Common myeloid progenitor, CD34-positive (primary cell): ENCODE measurements at regions not wholly inside any gene's neighbourhood (a gene's known extent, or its start where the extent isn't known, plus 50 kb on each side); places are given as distances from the start of the nearest gene placed in this dataset.
"Not testable (repeated sequence)": the region's sequence is repeated elsewhere in the genome, so short reads cannot be mapped to it uniquely, and the experiment has no call there.

Experiments
- CTCF ChIA-PET: fragments of 350-600 bp; sonication (Branson Sonifier 250); formaldehyde crosslinking; loops from one replicate; lab custom pipeline; 2021; ENCODE audit warnings: antibody characterized with exemption; lab: Charles Lee
- POLR2A ChIA-PET: fragments of 350-600 bp; sonication (Branson Sonifier 250); formaldehyde crosslinking; loops from one replicate; lab custom pipeline; 2021; ENCODE audit warnings: antibody characterized with exemption; lab: Charles Lee
- DNase-seq, 3 donors: peaks; one replicate each; pipeline versions ENCODE4 v3.0.0 to v3.0.0-alpha.2; 2013
- H3K27ac ChIP-seq, 2 experiments: 1 replicate in 1 of 2; 2 replicates in 1 of 2; pipeline ENCODE4 v1.7.0; 2013; ENCODE audit warnings: inconsistent platforms in 2 of 2, low read length in 2 of 2, mild to moderate bottlenecking in 2 of 2, low read depth in 1 of 2, moderate library complexity in 1 of 2; ENCODE audit not compliant: severe bottlenecking in 2 of 2, insufficient read depth in 1 of 2, poor library complexity in 1 of 2
- H3K27me3 ChIP-seq, 5 experiments: replicated peaks in 2 of 5; 1 replicate in 3 of 5; 2 replicates in 2 of 5; pipeline versions ENCODE4 v1.6.1 to v1.7.0; 2013; ENCODE audit warnings: low read length in 4 of 5, mild to moderate bottlenecking in 2 of 5, moderate library complexity in 2 of 5, inconsistent platforms in 1 of 5; ENCODE audit not compliant: insufficient read depth in 5 of 5, control insufficient read depth in 4 of 5
- H3K36me3 ChIP-seq, 4 experiments: 1 replicate in 2 of 4; 2 replicates in 2 of 4; pipeline versions ENCODE4 v1.6.1 to v1.7.0; 2013; ENCODE audit warnings: low read length in 3 of 4, control low read depth in 1 of 4, mild to moderate bottlenecking in 1 of 4; ENCODE audit not compliant: control insufficient read depth in 4 of 4, insufficient read depth in 4 of 4
- H3K4me1 ChIP-seq, 4 experiments: 1 replicate in 3 of 4; 2 replicates in 1 of 4; pipeline versions ENCODE4 v1.6.1 to v1.7.1; 2013; ENCODE audit warnings: low read length in 3 of 4, mild to moderate bottlenecking in 3 of 4, control low read depth in 1 of 4, inconsistent platforms in 1 of 4, moderate library complexity in 1 of 4; ENCODE audit not compliant: control insufficient read depth in 4 of 4, insufficient read depth in 4 of 4; ENCODE audit errors: control extremely low read depth in 1 of 4
- H3K4me3 ChIP-seq, 7 experiments: 1 replicate in 4 of 7; 2 replicates in 3 of 7; pipeline versions ENCODE4 v1.5.1 to v1.7.0; 2013; ENCODE audit warnings: mild to moderate bottlenecking in 7 of 7, low read length in 6 of 7, moderate library complexity in 6 of 7, inconsistent platforms in 2 of 7, low read depth in 2 of 7, control low read depth in 1 of 7; ENCODE audit not compliant: insufficient read depth in 4 of 7, control insufficient read depth in 1 of 7; ENCODE audit errors: extremely low read depth in 1 of 7
- H3K9me3 ChIP-seq, 5 experiments: 1 replicate in 4 of 5; 2 replicates in 1 of 5; pipeline versions ENCODE4 v1.6.1 to v1.7.1; 2013; ENCODE audit warnings: low read length in 4 of 5, mild to moderate bottlenecking in 2 of 5, inconsistent platforms in 1 of 5, low read depth in 1 of 5, moderate library complexity in 1 of 5; ENCODE audit not compliant: control insufficient read depth in 4 of 5, insufficient read depth in 2 of 5; ENCODE audit errors: control extremely low read depth in 1 of 5
- WGBS: methylation state at CpG from one replicate; pipeline ENCODE4 v1.1.5; 2013; ENCODE audit not compliant: insufficient coverage; 5-methylcytosine and 5-hydroxymethylcytosine counted together

DNA sequence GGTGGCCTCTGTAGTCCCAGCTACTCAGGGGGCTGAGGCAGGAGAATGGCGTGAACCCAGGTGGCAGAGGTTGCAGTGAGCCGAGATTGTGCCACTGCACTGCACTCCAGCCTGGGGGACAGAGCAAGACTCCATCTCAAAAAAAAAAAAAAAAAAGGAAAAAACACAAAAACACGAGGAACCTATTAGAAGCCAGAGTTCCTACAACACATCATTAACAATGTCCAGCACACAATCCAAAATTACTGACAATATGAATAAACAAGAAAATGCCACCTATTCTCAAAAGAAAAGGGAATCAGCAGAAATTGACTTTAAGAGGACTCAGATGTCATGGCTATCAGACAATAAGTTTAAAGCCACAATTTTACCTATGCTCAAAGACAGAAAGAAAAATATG is 57.3 kb upstream of the HS3ST3A1 start:
- H3K9me3 ChIP-seq, H3K4me1 ChIP-seq, H3K27ac ChIP-seq, H3K36me3 ChIP-seq, DNase-seq, CTCF ChIA-PET, POLR2A ChIA-PET, H3K27me3 ChIP-seq, H3K4me3 ChIP-seq: not testable (repeated sequence)
- 78% methylated on average over 1 of the region's 3 CpGs for WGBS

DNA sequence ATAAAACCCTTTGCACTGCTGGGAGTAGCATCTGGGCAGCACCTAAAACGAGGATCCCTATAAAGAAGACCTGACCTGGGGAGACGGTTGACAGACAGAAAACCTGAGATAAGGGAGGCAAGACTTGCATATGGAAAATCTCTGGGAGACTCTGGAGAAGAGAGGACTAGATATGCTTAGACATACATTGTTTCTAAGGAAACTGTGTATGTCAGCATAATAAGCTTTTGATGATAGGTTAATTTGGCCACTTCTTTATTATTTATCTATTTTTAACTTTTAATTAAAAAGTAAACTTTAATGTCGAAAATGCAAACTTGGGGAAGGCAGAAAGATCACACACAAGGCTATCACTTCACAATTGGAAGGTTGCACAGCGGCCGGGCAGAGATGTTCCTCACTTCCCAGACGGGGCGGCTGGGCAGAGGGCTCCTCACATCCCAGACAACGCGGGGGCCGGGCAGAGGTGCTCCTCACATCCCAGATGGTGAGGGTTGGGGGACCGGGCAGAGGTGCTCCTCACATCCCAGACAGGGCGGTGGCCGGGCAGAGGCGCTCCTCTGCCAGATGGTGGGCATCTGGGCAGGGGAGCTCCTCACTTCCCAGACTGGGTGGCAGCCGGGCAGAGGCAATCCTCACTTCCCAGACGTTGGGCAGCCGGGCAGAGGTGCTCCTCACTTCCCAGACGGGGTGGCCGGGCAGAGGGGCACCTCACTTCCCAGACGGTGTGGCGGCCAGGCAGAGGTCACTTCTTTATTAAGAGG is 64.3 kb upstream of the HS3ST3A1 start:
- DNase-seq = no peak
- H3K27me3 ChIP-seq = no peaks in the 10 kb centered on the region
- no peak overlapping the region for H3K4me3 ChIP-seq
- WGBS = 94% methylated on average over 16 of the region's 21 CpGs
- ChIA-PET POLR2A (no interaction called here), CTCF (no interaction called here)
- no peaks in the 10 kb centered on the region for H3K4me1 ChIP-seq
- H3K27ac ChIP-seq = no peak overlapping the region
- peaks cover 0 to 15% (median 4%) of the 10 kb centered on the region in 5 experiments for H3K9me3 ChIP-seq
- H3K36me3 ChIP-seq = no peaks in the 10 kb centered on the region

DNA sequence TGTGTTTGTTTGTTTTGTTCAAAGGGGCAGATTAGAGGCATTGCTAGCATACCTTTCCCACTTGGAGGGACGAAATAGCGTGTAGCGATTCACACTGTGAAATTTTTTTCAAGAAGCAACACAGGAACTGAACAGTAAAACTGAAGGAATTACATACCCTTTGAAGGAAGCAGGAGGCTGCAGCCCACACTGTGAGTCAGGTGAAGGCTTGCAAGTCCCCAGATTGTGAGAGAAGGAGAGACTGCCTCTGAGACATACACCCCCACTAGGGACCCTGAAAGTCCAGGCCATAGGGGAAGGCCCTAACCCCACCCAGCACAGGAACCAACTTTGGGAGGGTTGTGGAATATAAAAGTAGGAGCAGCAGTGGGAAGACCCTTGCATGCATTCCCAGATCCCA is 69.6 kb upstream of the HS3ST3A1 start:
- Histone ChIP-seq H3K27ac (no peak overlapping the region), H3K4me1 (no peaks in the 10 kb centered on the region), H3K9me3 (peaks cover 0 to 17% (median 4%) of the 10 kb centered on the region in 5 experiments), H3K27me3 (no peaks in the 10 kb centered on the region), H3K36me3 (no peaks in the 10 kb centered on the region), H3K4me3 (no peak overlapping the region)
- ChIA-PET CTCF (no interaction called here), POLR2A (no interaction called here)
- DNase-seq = no peak
- 89% methylated on average over 3 of the region's 3 CpGs for WGBS

DNA sequence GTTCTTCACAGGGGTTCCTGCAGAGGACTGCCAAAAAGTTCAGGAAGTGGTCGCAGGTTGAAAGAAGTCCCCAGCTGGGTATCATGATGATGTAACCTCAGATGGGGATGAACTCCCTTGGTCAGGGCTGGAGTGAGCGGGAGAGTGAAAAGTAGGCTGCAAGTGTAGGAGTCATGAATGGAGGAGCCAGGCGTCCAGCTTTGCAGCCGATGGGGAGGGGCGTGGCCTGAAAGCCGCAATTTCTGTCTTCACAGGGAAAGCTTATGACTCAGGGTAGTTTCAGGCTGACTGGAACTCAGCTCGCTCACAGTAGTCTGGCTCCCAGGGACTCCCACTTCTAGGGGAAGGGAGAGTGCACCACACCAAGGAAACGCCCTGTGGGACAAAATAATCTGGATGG is 70.0 kb upstream of the HS3ST3A1 start:
- H3K9me3 ChIP-seq = peaks cover 0 to 17% (median 4%) of the 10 kb centered on the region in 5 experiments
- ChIA-PET POLR2A (no interaction called here), CTCF (no interaction called here)
- H3K4me1 ChIP-seq = no peaks in the 10 kb centered on the region
- no peak overlapping the region for H3K27ac ChIP-seq
- no peaks in the 10 kb centered on the region for H3K27me3 ChIP-seq
- 90% methylated on average over 8 of the region's 8 CpGs for WGBS
- H3K4me3 ChIP-seq = no peak overlapping the region
- no peaks in the 10 kb centered on the region for H3K36me3 ChIP-seq
- no peak for DNase-seq

DNA sequence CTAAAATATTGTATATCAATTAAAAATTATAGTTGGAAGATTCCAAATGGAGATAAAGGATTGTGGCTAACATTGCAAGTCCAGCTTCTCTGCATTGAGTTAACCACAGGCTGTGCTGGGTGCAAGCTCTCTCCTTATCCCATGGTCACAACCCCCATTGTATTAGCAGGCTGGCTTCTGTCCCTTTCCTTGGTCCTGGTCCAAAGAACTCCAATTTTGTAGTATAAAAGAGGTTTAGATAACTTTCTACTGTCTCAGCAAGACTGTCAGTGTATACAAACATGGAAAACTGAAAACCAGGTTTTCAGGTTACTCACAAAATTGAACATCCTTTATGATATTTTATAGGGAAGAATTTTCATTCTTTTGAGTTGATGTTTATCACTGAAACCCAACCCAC is 76.6 kb upstream of the HS3ST3A1 start:
- Histone ChIP-seq H3K27ac (no peak overlapping the region), H3K4me3 (no peak overlapping the region), H3K27me3 (peaks cover 0 to 3% (median 0%) of the 10 kb centered on the region in 5 experiments), H3K4me1 (no peaks in the 10 kb centered on the region), H3K9me3 (peaks cover 0 to 2% (median 0%) of the 10 kb centered on the region in 5 experiments), H3K36me3 (no peaks in the 10 kb centered on the region)
- DNase-seq = no peak
- CTCF ChIA-PET = no interaction called here
- POLR2A ChIA-PET = no interaction called here

DNA sequence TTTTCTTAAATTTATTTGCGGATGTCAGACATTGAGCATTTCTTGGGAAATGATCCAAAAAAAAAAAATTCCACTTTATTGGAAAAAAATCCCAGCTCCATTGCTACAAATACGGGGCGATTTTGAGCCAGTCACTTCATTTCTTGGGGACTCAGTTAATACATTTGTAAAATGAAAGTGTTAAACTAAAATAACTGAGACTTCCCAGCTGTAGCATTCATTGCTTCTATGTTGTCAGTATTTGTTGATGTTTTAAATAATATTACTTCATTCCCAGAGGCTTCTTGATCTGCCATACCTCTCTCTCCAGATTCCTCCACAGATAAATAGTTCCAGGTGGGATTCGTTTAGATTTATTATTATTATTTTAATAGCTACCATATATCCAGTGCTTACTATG is 77.1 kb upstream of the HS3ST3A1 start:
- WGBS = no CpG with 5 or more reads among the region's 4 CpGs
- Histone ChIP-seq H3K27ac (no peak overlapping the region), H3K9me3 (peaks cover 0 to 2% (median 0%) of the 10 kb centered on the region in 5 experiments), H3K36me3 (no peaks in the 10 kb centered on the region), H3K4me1 (no peaks in the 10 kb centered on the region), H3K27me3 (peaks cover 0 to 3% (median 0%) of the 10 kb centered on the region in 5 experiments), H3K4me3 (no peak overlapping the region)
- ChIA-PET CTCF (no interaction called here), POLR2A (no interaction called here)
- DNase-seq = no peak

DNA sequence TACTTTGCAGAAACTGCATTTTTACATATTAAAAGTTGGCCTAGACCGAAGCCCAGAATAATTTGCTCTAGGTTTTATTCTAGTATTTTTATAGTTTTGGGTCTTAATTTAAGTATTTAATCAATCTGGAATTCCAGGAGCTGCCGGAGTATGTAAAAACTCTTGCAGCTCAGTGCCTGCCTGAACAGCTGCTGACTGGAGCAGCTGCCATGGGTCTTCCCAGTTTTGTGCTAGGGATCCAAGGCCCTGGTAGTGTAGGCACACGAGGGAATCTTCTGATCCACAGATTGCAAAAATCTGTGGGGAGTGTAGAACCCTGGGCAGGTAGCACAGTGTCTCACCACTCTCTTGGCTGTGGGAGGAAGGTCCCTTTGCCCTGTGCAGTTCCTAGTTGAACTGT is 87.0 kb upstream of the HS3ST3A1 start:
- Histone ChIP-seq H3K27ac (no peak overlapping the region), H3K9me3 (peaks cover 0 to 2% (median 0%) of the 10 kb centered on the region in 5 experiments), H3K4me1 (no peaks in the 10 kb centered on the region), H3K4me3 (no peak overlapping the region), H3K27me3 (peaks cover 0 to 3% (median 0%) of the 10 kb centered on the region in 5 experiments), H3K36me3 (no peaks in the 10 kb centered on the region)
- 90% methylated on average over 3 of the region's 3 CpGs for WGBS
- no peak for DNase-seq
- POLR2A ChIA-PET = no interaction called here
- CTCF ChIA-PET = no interaction called here
